OCI-LY1 (cell line): ENCODE measurements at regions not wholly inside any gene's neighbourhood (a gene's known extent, or its start where the extent isn't known, plus 50 kb on each side); places are given as distances from the start of the nearest gene placed in this dataset.

Experiments used
- CTCF ChIP-seq: fragments of 200-600 bp; sonication (generic), shearing (Covaris generic); IDR thresholded peaks from 2 replicates; pipeline ENCODE4 v1.5.1; 2017; ENCODE audit warnings: mild to moderate bottlenecking, antibody characterized with exemption, low read length, moderate library complexity, mixed read lengths
- EZH2 ChIP-seq: fragments of 200-600 bp; sonication (generic), shearing (Covaris generic); IDR thresholded peaks from 2 replicates; pipeline ENCODE4 v1.8.0; 2017; ENCODE audit warnings: borderline replicate concordance, mixed run types, mild to moderate bottlenecking, antibody characterized with exemption, low read length, moderate library complexity, mixed read lengths

- TF ChIP-seq CTCF (no peak), EZH2 (no peak)
Measured at GRCh38 chr5:143662020-143662419, 149.9 kb upstream of the HMHB1 start.
